GM23338 (cell line): ENCODE measurements at regions not wholly inside any gene's neighbourhood (a gene's known extent, or its start where the extent isn't known, plus 50 kb on each side); places are given as distances from the start of the nearest gene placed in this dataset.

Source experiments
- ATAC-seq: fragments of 200-7000 bp; cut with Tn5 transposase; 3 replicates; pipeline ENCODE4 v1.9.1; 2020
- DNase-seq: peaks from one replicate; pipeline ENCODE4 v3.0.0-alpha.2; 2015; ENCODE audit warnings: low spot score
- H2AFZ ChIP-seq: fragments of 200-600 bp; sonication (generic); 2 replicates; pipeline ENCODE4 v1.8.0; 2016; ENCODE audit warnings: antibody characterized with exemption, mild to moderate bottlenecking, moderate library complexity
- H3F3A ChIP-seq: fragments of 200-600 bp; sonication (generic); replicated peaks from 2 replicates; pipeline ENCODE4 v1.8.0; 2017; ENCODE audit warnings: antibody characterized with exemption, mixed run types, low read depth
- H3K27ac ChIP-seq: fragments of 200-600 bp; sonication (generic); 2 replicates; pipeline ENCODE4 v1.6.1; 2016; ENCODE audit warnings: low read depth
- H3K27me3 ChIP-seq: fragments of 200-600 bp; sonication (generic); 2 replicates; pipeline ENCODE4 v1.8.0; 2016; ENCODE audit warnings: mild to moderate bottlenecking, mixed run types, moderate library complexity; ENCODE audit not compliant: insufficient read depth
- H3K36me3 ChIP-seq: fragments of 200-600 bp; sonication (generic); 2 replicates; pipeline ENCODE4 v1.8.0; 2016; ENCODE audit warnings: mild to moderate bottlenecking; ENCODE audit not compliant: insufficient read depth
- H3K4me1 ChIP-seq: fragments of 200-600 bp; sonication (generic); 2 replicates; pipeline ENCODE4 v1.8.0; 2016; ENCODE audit warnings: mild to moderate bottlenecking, moderate library complexity; ENCODE audit not compliant: insufficient read depth
- H3K4me2 ChIP-seq: fragments of 200-600 bp; sonication (generic); 2 replicates; pipeline ENCODE4 v1.7.1; 2017; ENCODE audit warnings: mixed run types
- H3K4me3 ChIP-seq: fragments of 200-600 bp; sonication (generic); 2 replicates; pipeline ENCODE4 v1.6.1; 2016; ENCODE audit warnings: mixed run types
- H3K79me2 ChIP-seq: fragments of 200-600 bp; sonication (generic); replicated peaks from 2 replicates; pipeline ENCODE4 v1.8.0; 2017; ENCODE audit warnings: mild to moderate bottlenecking; ENCODE audit not compliant: insufficient read depth
- H3K9me2 ChIP-seq: fragments of 200-600 bp; sonication (generic); 2 replicates; pipeline ENCODE4 v1.8.0; 2017; ENCODE audit not compliant: insufficient read depth
- H4K20me1 ChIP-seq: fragments of 200-600 bp; sonication (generic); replicated peaks from 2 replicates; pipeline ENCODE4 v1.8.0; 2017; ENCODE audit warnings: mild to moderate bottlenecking; ENCODE audit not compliant: insufficient read depth
- H3K27ac Mint-ChIP-seq: 2 replicates; pipeline ENCODE4 v1.8.0; 2020; ENCODE audit warnings: inconsistent platforms, mild to moderate bottlenecking, moderate library complexity, mixed read lengths
- H3K27me3 Mint-ChIP-seq: 3 replicates; pipeline ENCODE4 v1.8.0; 2022; ENCODE audit warnings: low read depth, mild to moderate bottlenecking, moderate library complexity, mixed read lengths, inconsistent platforms; ENCODE audit not compliant: insufficient read depth, poor library complexity
- H3K36me3 Mint-ChIP-seq: 3 replicates; pipeline ENCODE4 v1.8.0; 2021; ENCODE audit warnings: low read depth, mild to moderate bottlenecking, inconsistent platforms, moderate library complexity, mixed read lengths
- H3K4me1 Mint-ChIP-seq: 3 replicates; pipeline ENCODE4 v1.8.0; 2020; ENCODE audit warnings: mild to moderate bottlenecking, inconsistent platforms, mixed read lengths
- H3K4me3 Mint-ChIP-seq: 3 replicates; pipeline ENCODE4 v1.8.0; 2021; ENCODE audit warnings: moderate library complexity, mild to moderate bottlenecking, inconsistent platforms, mixed read lengths
- H3K9me3 Mint-ChIP-seq: 3 replicates; pipeline ENCODE4 v1.8.0; 2020; ENCODE audit warnings: moderate library complexity, mild to moderate bottlenecking, inconsistent platforms, mixed read lengths
- CTCF ChIP-seq, 2 experiments: fragments of 200-600 bp in 1 of 2; sonication (generic) in 1 of 2; conservative IDR thresholded peaks; 2 replicates each; pipeline versions ENCODE4 v1.5.1 to v1.6.1; 2016 to 2017; ENCODE audit warnings: antibody characterized with exemption in 2 of 2, low read depth in 2 of 2, mild to moderate bottlenecking in 2 of 2, moderate library complexity in 1 of 2
- EZH2 ChIP-seq: fragments of 200-600 bp; sonication (generic); IDR thresholded peaks from one replicate; pipeline ENCODE4 v1.8.0; 2017; ENCODE audit warnings: antibody characterized with exemption, mild to moderate bottlenecking, low read depth; ENCODE audit not compliant: unreplicated experiment
- JUNB ChIP-seq: IDR thresholded peaks from one replicate; pipeline ENCODE4 v1.6.1; 2016; ENCODE audit warnings: antibody characterized with exemption; ENCODE audit not compliant: unreplicated experiment
- NANOG ChIP-seq: IDR thresholded peaks from 2 replicates; pipeline ENCODE4 v1.6.1; 2016; ENCODE audit warnings: antibody characterized with exemption, borderline replicate concordance
- POLR2AphosphoS5 ChIP-seq: IDR thresholded peaks from 2 replicates; pipeline ENCODE4 v1.6.1; 2016; ENCODE audit warnings: antibody characterized with exemption, low read depth
- ZNF114 ChIP-seq: fragments of 250-450 bp; sonication (Bioruptor Pico); IDR thresholded peaks from 2 replicates; pipeline ENCODE4 v1.5.0; 2020; ENCODE audit warnings: mild to moderate bottlenecking, moderate library complexity
- ZNF331 ChIP-seq: fragments of 250-450 bp; sonication (Bioruptor Pico); IDR thresholded peaks from 2 replicates; pipeline ENCODE4 v1.5.0; 2020; ENCODE audit warnings: low read depth, mild to moderate bottlenecking, moderate library complexity
- TF ChIP-seq, protein P1 (sequence below): fragments of 250-450 bp; sonication (Bioruptor Pico); IDR thresholded peaks from 2 replicates; pipeline ENCODE4 v1.5.0; 2020; ENCODE audit warnings: mild to moderate bottlenecking, moderate library complexity

GRCh38 chr4:54904953-54905352, 220.4 kb downstream of the KDR start (continued):
- TF ChIP-seq ZNF114 (CRISPR knock-in tag) (no peak), POLR2AphosphoS5 (no peak)

DNA sequence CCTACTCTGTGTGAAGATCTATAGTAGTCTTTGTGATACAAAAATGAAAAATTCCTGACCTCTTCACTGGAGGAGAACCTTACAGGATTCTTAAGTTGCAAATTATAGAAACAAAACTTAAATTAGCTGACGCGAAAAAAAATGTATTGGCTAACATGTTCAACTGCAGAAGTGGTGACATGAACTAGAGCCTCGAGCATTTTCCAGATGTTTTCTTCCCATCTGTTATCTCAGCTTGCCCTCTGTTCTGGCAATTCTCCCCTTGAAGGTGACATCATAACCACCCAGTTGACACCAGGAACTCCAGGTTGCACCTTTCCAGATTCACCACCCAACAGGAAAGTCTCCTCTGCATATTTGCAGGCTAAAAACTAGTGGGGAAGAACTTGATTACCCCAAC, 222.4 kb downstream of the KDR start:
- Mint-ChIP-seq H3K9me3 (peaks cover 8% of the 10 kb centered on the region; the same call in 2 of the 3 replicates), H3K4me1 (no peaks in the 10 kb centered on the region), H3K27ac (no peak overlapping the region), H3K36me3 (peaks cover 4% of the 10 kb centered on the region; the same call in 2 of the 3 replicates), H3K4me3 (no peak overlapping the region), H3K27me3 (peaks cover 4% of the 10 kb centered on the region)
- H2AFZ ChIP-seq: no peak overlapping the region
- ATAC-seq: no peak
- TF ChIP-seq, protein P1, sequence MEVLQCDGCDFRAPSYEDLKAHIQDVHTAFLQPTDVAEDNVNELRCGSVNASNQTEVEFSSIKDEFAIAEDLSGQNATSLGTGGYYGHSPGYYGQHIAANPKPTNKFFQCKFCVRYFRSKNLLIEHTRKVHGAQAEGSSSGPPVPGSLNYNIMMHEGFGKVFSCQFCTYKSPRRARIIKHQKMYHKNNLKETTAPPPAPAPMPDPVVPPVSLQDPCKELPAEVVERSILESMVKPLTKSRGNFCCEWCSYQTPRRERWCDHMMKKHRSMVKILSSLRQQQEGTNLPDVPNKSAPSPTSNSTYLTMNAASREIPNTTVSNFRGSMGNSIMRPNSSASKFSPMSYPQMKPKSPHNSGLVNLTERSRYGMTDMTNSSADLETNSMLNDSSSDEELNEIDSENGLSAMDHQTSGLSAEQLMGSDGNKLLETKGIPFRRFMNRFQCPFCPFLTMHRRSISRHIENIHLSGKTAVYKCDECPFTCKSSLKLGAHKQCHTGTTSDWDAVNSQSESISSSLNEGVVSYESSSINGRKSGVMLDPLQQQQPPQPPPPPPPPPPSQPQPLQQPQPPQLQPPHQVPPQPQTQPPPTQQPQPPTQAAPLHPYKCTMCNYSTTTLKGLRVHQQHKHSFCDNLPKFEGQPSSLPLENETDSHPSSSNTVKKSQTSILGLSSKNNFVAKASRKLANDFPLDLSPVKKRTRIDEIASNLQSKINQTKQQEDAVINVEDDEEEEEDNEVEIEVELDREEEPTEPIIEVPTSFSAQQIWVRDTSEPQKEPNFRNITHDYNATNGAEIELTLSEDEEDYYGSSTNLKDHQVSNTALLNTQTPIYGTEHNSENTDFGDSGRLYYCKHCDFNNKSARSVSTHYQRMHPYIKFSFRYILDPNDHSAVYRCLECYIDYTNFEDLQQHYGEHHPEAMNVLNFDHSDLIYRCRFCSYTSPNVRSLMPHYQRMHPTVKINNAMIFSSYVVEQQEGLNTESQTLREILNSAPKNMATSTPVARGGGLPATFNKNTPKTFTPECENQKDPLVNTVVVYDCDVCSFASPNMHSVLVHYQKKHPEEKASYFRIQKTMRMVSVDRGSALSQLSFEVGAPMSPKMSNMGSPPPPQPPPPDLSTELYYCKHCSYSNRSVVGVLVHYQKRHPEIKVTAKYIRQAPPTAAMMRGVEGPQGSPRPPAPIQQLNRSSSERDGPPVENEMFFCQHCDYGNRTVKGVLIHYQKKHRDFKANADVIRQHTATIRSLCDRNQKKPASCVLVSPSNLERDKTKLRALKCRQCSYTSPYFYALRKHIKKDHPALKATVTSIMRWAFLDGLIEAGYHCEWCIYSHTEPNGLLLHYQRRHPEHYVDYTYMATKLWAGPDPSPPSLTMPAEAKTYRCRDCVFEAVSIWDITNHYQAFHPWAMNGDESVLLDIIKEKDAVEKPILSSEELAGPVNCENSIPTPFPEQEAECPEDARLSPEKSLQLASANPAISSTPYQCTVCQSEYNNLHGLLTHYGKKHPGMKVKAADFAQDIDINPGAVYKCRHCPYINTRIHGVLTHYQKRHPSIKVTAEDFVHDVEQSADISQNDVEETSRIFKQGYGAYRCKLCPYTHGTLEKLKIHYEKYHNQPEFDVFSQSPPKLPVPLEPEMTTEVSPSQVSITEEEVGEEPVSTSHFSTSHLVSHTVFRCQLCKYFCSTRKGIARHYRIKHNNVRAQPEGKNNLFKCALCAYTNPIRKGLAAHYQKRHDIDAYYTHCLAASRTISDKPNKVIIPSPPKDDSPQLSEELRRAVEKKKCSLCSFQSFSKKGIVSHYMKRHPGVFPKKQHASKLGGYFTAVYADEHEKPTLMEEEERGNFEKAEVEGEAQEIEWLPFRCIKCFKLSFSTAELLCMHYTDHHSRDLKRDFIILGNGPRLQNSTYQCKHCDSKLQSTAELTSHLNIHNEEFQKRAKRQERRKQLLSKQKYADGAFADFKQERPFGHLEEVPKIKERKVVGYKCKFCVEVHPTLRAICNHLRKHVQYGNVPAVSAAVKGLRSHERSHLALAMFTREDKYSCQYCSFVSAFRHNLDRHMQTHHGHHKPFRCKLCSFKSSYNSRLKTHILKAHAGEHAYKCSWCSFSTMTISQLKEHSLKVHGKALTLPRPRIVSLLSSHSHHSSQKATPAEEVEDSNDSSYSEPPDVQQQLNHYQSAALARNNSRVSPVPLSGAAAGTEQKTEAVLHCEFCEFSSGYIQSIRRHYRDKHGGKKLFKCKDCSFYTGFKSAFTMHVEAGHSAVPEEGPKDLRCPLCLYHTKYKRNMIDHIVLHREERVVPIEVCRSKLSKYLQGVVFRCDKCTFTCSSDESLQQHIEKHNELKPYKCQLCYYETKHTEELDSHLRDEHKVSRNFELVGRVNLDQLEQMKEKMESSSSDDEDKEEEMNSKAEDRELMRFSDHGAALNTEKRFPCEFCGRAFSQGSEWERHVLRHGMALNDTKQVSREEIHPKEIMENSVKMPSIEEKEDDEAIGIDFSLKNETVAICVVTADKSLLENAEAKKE (CRISPR knock-in tag): no peak
- no peak for TF ChIP-seq NANOG
- no peak for TF ChIP-seq POLR2AphosphoS5
- TF ChIP-seq ZNF114 (CRISPR knock-in tag): no peak
- no peak for TF ChIP-seq ZNF331 (CRISPR knock-in tag)
- TF ChIP-seq CTCF (conservative IDR thresholded peaks at IDR 0.05; ENCODE audit: low read depth in 2 of 2): no peak
- no peak for TF ChIP-seq EZH2
- no peak for TF ChIP-seq JUNB
- H3F3A ChIP-seq: no peaks in the 10 kb centered on the region
- no peaks in the 10 kb centered on the region for H3K79me2 ChIP-seq
- H3K27ac ChIP-seq: no peak overlapping the region
- no peaks in the 10 kb centered on the region for H3K27me3 ChIP-seq
- H3K4me1 ChIP-seq: no peaks in the 10 kb centered on the region
- H4K20me1 ChIP-seq: no peaks in the 10 kb centered on the region
- no peaks in the 10 kb centered on the region for H3K36me3 ChIP-seq
- no peak overlapping the region for H3K4me3 ChIP-seq
- H3K4me2 ChIP-seq: no peak overlapping the region
- H3K9me2 ChIP-seq: no peaks in the 10 kb centered on the region; the same call in 1 of the 2 replicates
- DNase-seq: no peak
